Epithelial cell of esophagus (primary cell): ENCODE measurements at regions not wholly inside any gene's neighbourhood (a gene's known extent, or its start where the extent isn't known, plus 50 kb on each side); places are given as distances from the start of the nearest gene placed in this dataset.
A peak's percentile ranks its signal among the peaks of the same experiment; 100 is the strongest.

ENCODE experiments used
- DNase-seq: peaks from one replicate; pipeline ENCODE4 v3.0.0; 2010; ENCODE audit warnings: low read depth
- H3K4me3 ChIP-seq: 2 replicates; pipeline ENCODE4 v1.5.1; 2011; ENCODE audit warnings: mild to moderate bottlenecking, low read length, control low read depth
- TF ChIP-seq, protein P1 (sequence below): IDR thresholded peaks from 2 replicates; pipeline ENCODE4 v1.5.1; 2011; ENCODE audit warnings: low read depth, mild to moderate bottlenecking, low read length, control low read depth, inconsistent platforms; ENCODE audit not compliant: insufficient read depth; ENCODE audit errors: missing control alignments

DNA sequence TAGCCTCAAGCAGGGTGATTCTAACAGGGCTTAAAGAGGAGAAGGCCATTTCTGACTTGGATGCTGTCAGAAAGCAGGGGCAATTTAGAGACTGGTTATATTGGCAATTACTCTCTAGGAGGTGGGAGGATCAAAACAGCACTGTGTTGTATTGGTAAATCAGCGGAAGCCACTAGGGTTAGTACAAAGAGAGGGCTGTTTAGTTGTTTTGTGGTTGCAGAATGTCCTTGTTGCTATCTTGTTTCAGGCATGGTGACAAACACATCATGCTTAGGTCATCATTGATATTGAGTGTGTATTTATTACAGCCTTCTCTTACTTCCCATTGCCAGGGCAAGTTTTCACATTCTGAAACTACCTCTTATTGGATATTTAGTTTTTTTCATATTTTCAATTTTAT lies 165.3 kb downstream of the TAF11L14 start:
- TF ChIP-seq, protein P1, sequence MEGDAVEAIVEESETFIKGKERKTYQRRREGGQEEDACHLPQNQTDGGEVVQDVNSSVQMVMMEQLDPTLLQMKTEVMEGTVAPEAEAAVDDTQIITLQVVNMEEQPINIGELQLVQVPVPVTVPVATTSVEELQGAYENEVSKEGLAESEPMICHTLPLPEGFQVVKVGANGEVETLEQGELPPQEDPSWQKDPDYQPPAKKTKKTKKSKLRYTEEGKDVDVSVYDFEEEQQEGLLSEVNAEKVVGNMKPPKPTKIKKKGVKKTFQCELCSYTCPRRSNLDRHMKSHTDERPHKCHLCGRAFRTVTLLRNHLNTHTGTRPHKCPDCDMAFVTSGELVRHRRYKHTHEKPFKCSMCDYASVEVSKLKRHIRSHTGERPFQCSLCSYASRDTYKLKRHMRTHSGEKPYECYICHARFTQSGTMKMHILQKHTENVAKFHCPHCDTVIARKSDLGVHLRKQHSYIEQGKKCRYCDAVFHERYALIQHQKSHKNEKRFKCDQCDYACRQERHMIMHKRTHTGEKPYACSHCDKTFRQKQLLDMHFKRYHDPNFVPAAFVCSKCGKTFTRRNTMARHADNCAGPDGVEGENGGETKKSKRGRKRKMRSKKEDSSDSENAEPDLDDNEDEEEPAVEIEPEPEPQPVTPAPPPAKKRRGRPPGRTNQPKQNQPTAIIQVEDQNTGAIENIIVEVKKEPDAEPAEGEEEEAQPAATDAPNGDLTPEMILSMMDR, result no peak
- no peak for DNase-seq
- H3K4me3 ChIP-seq, result no peak overlapping the region

DNA sequence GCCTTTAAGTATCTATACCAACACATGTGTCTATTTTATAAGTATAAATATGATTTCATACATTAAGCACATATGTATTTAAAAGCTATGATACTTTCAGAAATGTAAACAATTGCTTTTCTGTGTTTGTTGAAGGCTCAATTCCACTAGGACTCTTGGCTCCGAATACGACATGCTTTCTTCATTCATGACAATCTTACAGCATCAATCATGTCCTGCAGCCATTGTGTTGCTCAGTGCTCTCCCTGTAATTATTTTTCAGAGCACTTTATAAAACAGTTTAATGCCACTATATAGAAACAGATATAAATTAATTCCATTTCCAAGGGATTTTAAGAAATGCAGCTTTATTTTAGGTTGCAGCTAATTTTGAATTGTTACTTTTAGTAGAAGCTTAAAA lies 167.3 kb downstream of the TAF11L14 start:
- TF ChIP-seq, protein P1, result no peak
- DNase-seq, result no peak
- H3K4me3 ChIP-seq, result no peak overlapping the region

DNA sequence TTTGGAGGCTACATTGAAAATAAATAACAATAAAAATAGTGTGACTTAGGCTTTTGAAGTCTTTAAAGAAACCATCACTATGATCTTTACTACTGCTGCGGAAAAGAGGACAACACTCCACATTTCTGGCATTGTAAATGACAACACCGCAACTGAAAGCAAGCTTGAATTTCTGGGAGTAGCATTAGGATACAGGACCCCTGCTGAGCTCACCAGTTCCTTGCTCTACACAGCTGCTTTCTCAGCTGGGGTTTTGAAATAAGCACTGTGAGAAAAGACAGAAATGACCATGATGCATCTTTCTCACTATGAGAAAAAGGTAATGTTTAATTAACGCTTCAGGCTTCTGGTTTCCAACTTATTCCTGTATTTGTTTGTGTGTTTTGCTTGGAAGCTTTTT lies 168.0 kb downstream of the TAF11L14 start:
- no peak for DNase-seq
- no peak overlapping the region for H3K4me3 ChIP-seq
- TF ChIP-seq, protein P1, result no peak

DNA sequence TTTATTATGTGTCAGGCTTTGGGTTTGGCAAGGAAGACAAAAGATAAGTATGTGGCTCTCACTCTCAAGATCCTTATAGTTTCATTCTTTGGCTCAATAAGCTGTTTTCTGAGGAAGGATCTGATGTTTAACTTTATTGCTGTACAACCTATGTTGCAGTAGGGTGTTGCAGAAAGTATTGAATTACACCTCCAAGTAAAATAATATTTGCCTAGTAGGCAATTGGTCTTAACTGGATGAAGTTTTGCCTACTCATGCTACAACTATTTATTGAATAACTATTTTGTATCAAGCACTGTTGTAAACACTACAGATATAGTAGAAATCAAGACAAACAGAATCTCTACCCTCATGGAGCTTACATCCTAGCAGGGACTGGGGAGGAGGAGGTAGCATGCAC lies 169.7 kb downstream of the TAF11L14 start:
- no peak overlapping the region for H3K4me3 ChIP-seq
- DNase-seq, result no peak
- TF ChIP-seq, protein P1, result no peak

DNA sequence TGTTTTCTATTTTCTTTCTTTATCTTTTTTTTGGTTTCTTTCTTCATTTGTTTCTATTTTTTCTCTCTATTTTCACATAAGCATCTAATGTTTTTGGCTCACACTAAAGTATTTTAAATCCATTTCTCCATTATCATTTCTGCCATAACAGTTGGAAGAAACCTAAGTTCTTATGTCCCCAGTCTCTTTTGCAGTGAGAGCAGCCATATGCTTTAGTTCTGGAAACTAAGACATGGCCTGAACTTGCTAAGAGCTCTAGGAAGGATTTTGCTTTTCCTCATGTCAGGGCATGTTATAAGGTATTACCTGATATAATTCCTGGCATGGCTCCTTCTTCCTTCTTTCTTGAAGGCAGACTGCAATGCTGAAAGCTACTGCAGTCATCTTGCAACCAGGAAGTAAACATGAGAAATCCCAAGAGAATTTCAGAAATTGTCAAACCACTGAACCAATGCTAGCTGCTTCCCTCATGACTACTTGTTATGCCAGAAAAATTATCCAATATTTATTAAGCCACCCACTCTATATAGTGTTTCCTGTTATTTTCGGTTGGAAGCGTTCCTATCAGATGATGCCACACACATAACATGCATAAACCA lies 171.1 kb downstream of the TAF11L14 start:
- H3K4me3 ChIP-seq, result no peak overlapping the region
- peak; percentile 97 for DNase-seq
- TF ChIP-seq, protein P1, result no peak

DNA sequence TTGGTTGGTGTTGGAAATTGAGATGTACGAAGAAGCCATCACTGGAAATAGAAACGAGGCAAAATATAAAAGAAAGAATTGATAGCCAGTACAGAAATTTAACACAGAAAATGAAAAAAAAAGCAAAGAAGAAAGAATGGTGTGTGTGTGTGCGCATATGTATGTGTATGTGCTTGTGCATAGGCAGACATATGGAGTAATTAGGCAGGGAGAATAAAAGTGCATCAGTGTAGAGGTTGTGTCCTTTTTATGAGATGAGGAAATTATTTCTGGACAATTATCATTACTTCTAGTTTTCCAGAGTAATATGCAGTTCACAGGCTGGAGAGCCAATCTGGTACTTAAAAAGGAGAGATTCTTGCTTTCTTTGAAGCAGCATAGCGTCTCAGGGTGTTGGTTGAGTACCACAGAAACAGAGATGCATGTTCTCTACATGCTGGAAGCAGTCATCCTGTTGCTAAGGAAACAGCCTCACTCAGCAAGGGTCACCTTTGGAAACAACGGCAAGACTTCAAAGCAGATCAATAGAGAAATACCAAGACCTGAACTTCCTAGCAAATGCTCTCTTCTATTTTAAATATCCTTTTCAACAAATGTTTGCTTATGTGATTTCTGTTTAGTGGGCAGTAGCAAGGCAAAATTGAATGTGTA lies 172.7 kb downstream of the TAF11L14 start:
- TF ChIP-seq, protein P1, result no peak
- DNase-seq, result no peak
- no peak overlapping the region for H3K4me3 ChIP-seq

DNA sequence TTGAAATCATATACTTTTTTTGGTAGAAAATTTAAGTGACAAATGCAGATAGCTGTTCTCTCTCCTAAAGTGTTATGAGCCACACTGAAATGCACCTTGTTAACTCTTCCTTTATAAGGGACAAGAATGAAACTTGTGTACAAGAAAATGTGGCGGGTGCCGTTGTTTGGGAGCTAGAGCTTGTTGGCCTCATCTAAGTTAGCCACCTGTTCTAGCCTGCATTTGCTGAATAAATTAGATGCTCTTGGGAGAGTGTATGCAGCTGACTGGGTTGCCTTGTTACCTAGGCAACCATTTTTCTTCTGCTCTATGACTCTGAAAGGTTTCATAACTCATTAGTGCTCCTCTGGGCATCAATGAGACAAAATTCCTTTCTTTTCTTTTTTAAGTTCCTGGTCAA lies 174.3 kb downstream of the TAF11L14 start:
- no peak overlapping the region for H3K4me3 ChIP-seq
- TF ChIP-seq, protein P1, result no peak
- no peak for DNase-seq
